Testis (tissue), 2 donors: ENCODE measurements at regions not wholly inside any gene's neighbourhood (a gene's known extent, or its start where the extent isn't known, plus 50 kb on each side); places are given as distances from the start of the nearest gene placed in this dataset.

Experiments
- DNase-seq: peaks from one replicate; pipeline ENCODE4 v3.0.0-alpha.2; 2019
- H3K27ac ChIP-seq, 2 donors: fragments of 200-600 bp; sonication (generic); one replicate each; pipeline ENCODE4 v1.5.1; 2019
- H3K27me3 ChIP-seq: fragments of 200-600 bp; sonication (generic); one replicate; pipeline ENCODE4 v1.5.1; 2019
- H3K36me3 ChIP-seq: fragments of 200-600 bp; sonication (generic); one replicate; pipeline ENCODE4 v1.5.1; 2017; ENCODE audit warnings: low read depth; ENCODE audit errors: missing control alignments
- H3K4me1 ChIP-seq: fragments of 200-600 bp; sonication (generic); one replicate; pipeline ENCODE4 v1.5.1; 2019
- H3K4me3 ChIP-seq, 2 donors: fragments of 200-600 bp; sonication (generic); one replicate each; pipeline ENCODE4 v1.5.1; 2017 to 2019
- H3K9me3 ChIP-seq: fragments of 200-600 bp; sonication (generic); one replicate; pipeline ENCODE4 v1.5.1; 2017
- POLR2A ChIP-seq: fragments of 450-650 bp; IDR thresholded peaks from one replicate; pipeline ENCODE4 v1.6.1; 2017; ENCODE audit warnings: antibody characterized with exemption, mild to moderate bottlenecking, moderate library complexity
- WGBS, 2 donors: methylation state at CpG; one replicate each; pipeline ENCODE4 v1.1.5; 2018; 5-methylcytosine and 5-hydroxymethylcytosine counted together
- intact Hi-C: fragments of 100-400 bp; cut with DNase I; formaldehyde crosslinking; loops from one replicate; pipeline ENCODE4 v1.15.1; 2023; ENCODE audit warnings: low total_unique reads
- TF ChIP-seq, protein P1 (sequence below), 3 experiments: fragments of 450-650 bp in 2 of 3; fragments of 200-600 bp in 1 of 3; sonication (generic) in 1 of 3; IDR thresholded peaks; one replicate each; pipeline ENCODE4 v1.5.1; 2016 to 2019; ENCODE audit warnings: antibody characterized with exemption in 3 of 3, mild to moderate bottlenecking in 2 of 3, moderate library complexity in 1 of 3

DNA sequence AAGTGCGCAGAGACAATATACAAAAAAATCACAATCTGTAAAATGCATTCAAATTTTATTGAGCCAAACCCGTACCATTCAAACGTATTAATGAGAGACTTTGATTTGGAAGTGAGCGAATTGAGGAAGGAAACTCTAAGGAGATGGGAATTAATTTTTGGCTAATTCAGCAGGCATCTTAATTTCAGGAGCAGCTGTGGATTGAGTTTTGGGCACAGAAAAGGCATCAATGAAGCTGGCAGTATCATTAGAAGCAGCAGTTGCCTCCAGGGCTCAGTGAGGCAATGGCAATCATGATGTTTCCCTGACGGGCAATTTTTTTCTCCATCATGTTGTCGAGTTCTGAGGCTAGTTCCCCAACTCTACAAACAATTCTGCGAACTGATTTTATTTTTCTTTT, 2041.6 kb downstream of the NCAM2 start:
- Histone ChIP-seq H3K9me3 (no peaks in the 10 kb centered on the region), H3K27ac (no peak overlapping the region), H3K27me3 (no peaks in the 10 kb centered on the region), H3K4me1 (no peaks in the 10 kb centered on the region), H3K36me3 (no peaks in the 10 kb centered on the region), H3K4me3 (no peak overlapping the region)
- TF ChIP-seq, protein P1, sequence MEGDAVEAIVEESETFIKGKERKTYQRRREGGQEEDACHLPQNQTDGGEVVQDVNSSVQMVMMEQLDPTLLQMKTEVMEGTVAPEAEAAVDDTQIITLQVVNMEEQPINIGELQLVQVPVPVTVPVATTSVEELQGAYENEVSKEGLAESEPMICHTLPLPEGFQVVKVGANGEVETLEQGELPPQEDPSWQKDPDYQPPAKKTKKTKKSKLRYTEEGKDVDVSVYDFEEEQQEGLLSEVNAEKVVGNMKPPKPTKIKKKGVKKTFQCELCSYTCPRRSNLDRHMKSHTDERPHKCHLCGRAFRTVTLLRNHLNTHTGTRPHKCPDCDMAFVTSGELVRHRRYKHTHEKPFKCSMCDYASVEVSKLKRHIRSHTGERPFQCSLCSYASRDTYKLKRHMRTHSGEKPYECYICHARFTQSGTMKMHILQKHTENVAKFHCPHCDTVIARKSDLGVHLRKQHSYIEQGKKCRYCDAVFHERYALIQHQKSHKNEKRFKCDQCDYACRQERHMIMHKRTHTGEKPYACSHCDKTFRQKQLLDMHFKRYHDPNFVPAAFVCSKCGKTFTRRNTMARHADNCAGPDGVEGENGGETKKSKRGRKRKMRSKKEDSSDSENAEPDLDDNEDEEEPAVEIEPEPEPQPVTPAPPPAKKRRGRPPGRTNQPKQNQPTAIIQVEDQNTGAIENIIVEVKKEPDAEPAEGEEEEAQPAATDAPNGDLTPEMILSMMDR (IDR thresholded peaks at IDR 0.05), result no peak
- TF ChIP-seq POLR2A, result no peak
- DNase-seq, result no peak
- WGBS, 2 donors, result 45 to 83% methylated on average over 7 of the region's 7 CpGs
- intact Hi-C loops, result no loop called here

DNA sequence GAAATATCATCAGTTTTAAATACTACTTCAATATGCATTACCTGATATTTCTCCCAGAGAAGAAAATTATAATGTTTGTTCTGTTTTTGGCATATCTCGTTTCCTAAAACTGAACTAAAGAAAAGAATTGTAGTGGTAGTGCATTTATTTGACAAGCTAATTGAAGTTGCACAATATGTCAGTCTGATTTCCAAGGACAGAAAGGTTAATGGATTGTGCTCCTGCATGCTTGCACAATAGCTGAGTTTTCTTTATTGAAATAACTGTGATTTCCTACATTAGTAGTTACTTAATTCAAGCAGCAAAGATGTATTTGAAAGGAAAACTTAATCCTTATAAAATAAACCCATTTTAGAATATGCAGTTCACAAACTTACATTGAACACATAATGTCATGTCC, 2047.7 kb downstream of the NCAM2 start:
- Histone ChIP-seq H3K27me3 (no peaks in the 10 kb centered on the region), H3K27ac (no peak overlapping the region), H3K4me1 (no peaks in the 10 kb centered on the region), H3K36me3 (no peaks in the 10 kb centered on the region), H3K4me3 (no peak overlapping the region), H3K9me3 (no peaks in the 10 kb centered on the region)
- no peak for DNase-seq
- TF ChIP-seq POLR2A, result no peak
- TF ChIP-seq, protein P1 (IDR thresholded peaks at IDR 0.05), result no peak
- WGBS, 2 donors, result 72 to 100% methylated on average over 1 of the region's 1 CpG
- intact Hi-C loops, result no loop called here

DNA sequence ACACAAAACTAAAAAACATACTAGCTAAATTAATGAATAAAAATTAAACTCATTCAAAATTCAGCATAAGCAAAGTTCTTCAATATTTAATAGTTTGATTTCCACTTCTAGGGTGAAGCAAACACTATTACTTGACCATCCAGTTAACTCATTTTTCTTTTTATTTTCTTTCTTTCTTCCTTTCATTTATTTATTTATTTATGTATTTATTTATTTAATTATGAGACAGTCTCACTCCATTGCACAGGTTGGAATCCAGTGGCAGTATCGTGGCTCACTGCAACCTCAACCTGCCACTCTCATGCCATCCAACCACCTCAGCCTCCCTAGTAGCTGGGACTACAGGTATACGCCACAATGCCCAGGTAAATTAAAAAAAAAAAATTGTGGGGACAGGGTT, 2069.5 kb downstream of the NCAM2 start:
- intact Hi-C loops, result no loop called here
- no peaks in the 10 kb centered on the region for H3K4me1 ChIP-seq
- H3K9me3 ChIP-seq, result no peaks in the 10 kb centered on the region
- DNase-seq, result no peak
- H3K27me3 ChIP-seq, result no peaks in the 10 kb centered on the region
- H3K27ac ChIP-seq, result no peak overlapping the region
- no peak for TF ChIP-seq POLR2A
- TF ChIP-seq, protein P1 (IDR thresholded peaks at IDR 0.05), result no peak
- 0% methylated on average over 2 of the region's 2 CpGs for WGBS, 2 donors
- no peaks in the 10 kb centered on the region for H3K36me3 ChIP-seq
- H3K4me3 ChIP-seq, result no peak overlapping the region

DNA sequence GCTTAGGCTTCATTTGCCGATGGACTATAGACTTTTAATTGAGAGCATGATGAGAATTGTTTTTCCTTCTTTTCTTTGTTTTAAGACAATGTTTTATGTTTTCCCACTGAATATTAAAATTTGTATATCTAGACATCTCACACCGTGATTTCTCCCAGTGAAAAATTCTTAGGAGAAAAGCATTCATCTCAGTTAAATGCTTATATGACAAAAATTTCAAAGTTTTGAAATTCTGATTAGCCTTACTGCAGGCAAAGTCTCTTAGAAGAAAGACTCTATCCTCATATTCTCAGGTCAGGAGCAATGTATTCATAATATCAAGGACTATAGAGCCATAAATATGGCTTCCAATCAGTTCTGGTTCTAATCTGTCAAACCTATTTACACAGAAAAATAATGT, 2085.0 kb downstream of the NCAM2 start:
- 72 to 95% methylated on average over 2 of the region's 2 CpGs for WGBS, 2 donors
- Histone ChIP-seq H3K27me3 (no peaks in the 10 kb centered on the region), H3K36me3 (no peaks in the 10 kb centered on the region), H3K27ac (no peak overlapping the region), H3K9me3 (no peaks in the 10 kb centered on the region), H3K4me1 (no peaks in the 10 kb centered on the region), H3K4me3 (no peak overlapping the region)
- no peak for TF ChIP-seq POLR2A
- TF ChIP-seq, protein P1 (IDR thresholded peaks at IDR 0.05), result no peak
- intact Hi-C loops, result no loop called here
- DNase-seq, result no peak

DNA sequence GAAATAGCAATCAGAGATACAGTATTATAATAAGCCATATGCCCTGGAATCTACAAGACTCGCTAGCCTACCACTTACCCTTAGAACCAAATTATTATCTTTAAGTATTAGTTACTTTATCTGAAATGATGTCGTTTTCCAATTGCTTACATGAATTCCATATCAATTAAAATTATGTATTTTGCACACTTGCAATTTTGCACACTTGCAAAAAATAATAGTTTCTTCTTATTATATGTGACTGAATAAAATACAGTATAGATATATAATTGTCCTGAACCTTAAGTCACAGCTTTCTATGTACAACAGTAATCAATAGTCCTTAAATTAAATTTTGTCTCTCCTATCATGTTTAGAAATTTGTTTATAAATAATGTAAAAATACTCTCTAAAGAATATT, 2095.1 kb downstream of the NCAM2 start:
- WGBS, 2 donors, result 76 to 87% methylated on average over 2 of the region's 2 CpGs
- Histone ChIP-seq H3K4me1 (no peaks in the 10 kb centered on the region), H3K36me3 (no peaks in the 10 kb centered on the region), H3K9me3 (no peaks in the 10 kb centered on the region), H3K27ac (no peak overlapping the region), H3K27me3 (no peaks in the 10 kb centered on the region), H3K4me3 (no peak overlapping the region)
- DNase-seq, result no peak
- TF ChIP-seq POLR2A, result no peak
- TF ChIP-seq, protein P1 (IDR thresholded peaks at IDR 0.05), result no peak
- intact Hi-C loops, result no loop called here
